PC-9 (cell line): ENCODE measurements at regions not wholly inside any gene's neighbourhood (a gene's known extent, or its start where the extent isn't known, plus 50 kb on each side); places are given as distances from the start of the nearest gene placed in this dataset.

Experiments
- BruUV-seq: library from RNA; stranded (reverse); fragments of 400-500 nt; replicated peaks from 2 replicates; lab custom pipeline; 2021; lab: Mats Ljungman, UMichigan
- CTCF ChIA-PET: fragments of 300-600 bp; sonication (Branson Sonifier 250); formaldehyde crosslinking; loops from one replicate; lab custom pipeline; 2022; ENCODE audit warnings: antibody characterized with exemption; lab: Charles Lee
- POLR2A ChIA-PET: fragments of 300-600 bp; sonication (Branson Sonifier 250); formaldehyde crosslinking; loops from one replicate; lab custom pipeline; 2022; ENCODE audit warnings: antibody characterized with exemption; ENCODE audit not compliant: unreplicated experiment; lab: Charles Lee
- DNase-seq, 2 experiments: peaks; one replicate each; pipeline versions ENCODE4 v3.0.0 to v3.0.0-alpha.2; 2015 to 2022; ENCODE audit warnings: mixed read lengths in 1 of 2
- H2AFZ ChIP-seq: fragments of 200-600 bp; sonication (generic); 2 replicates; pipeline ENCODE4 v1.8.1; 2017; ENCODE audit warnings: antibody characterized with exemption
- H3F3A ChIP-seq: fragments of 200-600 bp; sonication (generic); 2 replicates; pipeline ENCODE4 v1.8.1; 2017; ENCODE audit warnings: antibody characterized with exemption, mild to moderate bottlenecking, low read depth; ENCODE audit not compliant: insufficient read depth
- H3K27ac ChIP-seq: fragments of 200-600 bp; sonication (generic); 2 replicates; pipeline ENCODE4 v1.6.1; 2016; ENCODE audit warnings: mixed run types
- H3K27me3 ChIP-seq: fragments of 200-600 bp; sonication (generic); 2 replicates; pipeline ENCODE4 v1.6.1; 2016; ENCODE audit warnings: low read depth, mixed run types; ENCODE audit not compliant: insufficient read depth
- H3K36me3 ChIP-seq: fragments of 200-600 bp; sonication (generic); 2 replicates; pipeline ENCODE4 v1.6.1; 2016; ENCODE audit warnings: low read depth, mixed run types
- H3K4me1 ChIP-seq: fragments of 200-600 bp; sonication (generic); replicated peaks from 2 replicates; pipeline ENCODE4 v1.6.1; 2016; ENCODE audit warnings: mixed run types; ENCODE audit not compliant: insufficient read depth
- H3K4me2 ChIP-seq: fragments of 200-600 bp; sonication (generic); 2 replicates; pipeline ENCODE4 v1.6.1; 2017; ENCODE audit warnings: mixed run types
- H3K4me3 ChIP-seq: fragments of 200-600 bp; sonication (generic); 2 replicates; pipeline ENCODE4 v1.6.1; 2016; ENCODE audit warnings: mixed run types
- H3K79me2 ChIP-seq: fragments of 200-600 bp; sonication (generic); 2 replicates; pipeline ENCODE4 v1.6.1; 2017; ENCODE audit warnings: low read depth, mixed run types
- H3K9me2 ChIP-seq: fragments of 200-600 bp; sonication (generic); 2 replicates; pipeline ENCODE4 v1.8.1; 2017; ENCODE audit warnings: mild to moderate bottlenecking; ENCODE audit not compliant: insufficient read depth
- H3K9me3 ChIP-seq: fragments of 200-600 bp; sonication (generic); 2 replicates; pipeline ENCODE4 v1.8.1; 2016; ENCODE audit warnings: low read depth; ENCODE audit not compliant: insufficient read depth
- H4K20me1 ChIP-seq: fragments of 200-600 bp; sonication (generic); 2 replicates; pipeline ENCODE4 v1.8.1; 2017; ENCODE audit not compliant: insufficient read depth
- EZH2 ChIP-seq: fragments of 200-600 bp; sonication (generic); IDR thresholded peaks from 2 replicates; pipeline ENCODE4 v1.8.0; 2017; ENCODE audit warnings: antibody characterized with exemption, low read depth
- intact Hi-C: fragments of 100-400 bp; cut with micrococcal nuclease; formaldehyde crosslinking; loops from one replicate; pipeline ENCODE4 v1.10.0; 2022; ENCODE audit not compliant: unreplicated experiment
- TF ChIP-seq, protein P1 (sequence below): fragments of 200-600 bp; sonication (generic); conservative IDR thresholded peaks from 2 replicates; pipeline ENCODE4 v1.6.1; 2017; ENCODE audit warnings: mixed run types, antibody characterized with exemption, mild to moderate bottlenecking, moderate library complexity

DNA sequence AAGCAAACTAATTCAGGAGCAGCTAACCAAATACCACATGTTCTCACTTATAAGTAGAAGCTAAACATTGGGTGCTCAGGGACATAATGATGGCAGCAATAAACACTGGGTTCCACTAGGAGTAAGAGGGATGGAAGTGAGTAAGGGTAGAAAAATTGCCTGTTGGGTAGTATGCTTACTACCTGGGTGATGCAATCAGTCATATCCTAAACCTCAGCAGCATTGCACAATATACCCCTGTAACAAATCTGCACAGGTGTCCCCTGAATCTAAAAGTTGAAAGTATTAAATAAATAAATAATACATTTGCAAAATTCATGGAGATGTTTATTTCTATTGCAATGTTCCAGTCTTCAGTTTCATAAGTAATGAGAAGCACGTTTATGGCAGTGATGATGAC is 409.8 kb upstream of the FOXG1 start:
- ChIA-PET CTCF (no interaction called here), POLR2A (no interaction called here)
- intact Hi-C loops: no loop called here
- no peaks in the 10 kb centered on the region for H3K79me2 ChIP-seq
- H3K4me3 ChIP-seq: no peak overlapping the region
- H3F3A ChIP-seq: no peaks in the 10 kb centered on the region
- no peaks in the 10 kb centered on the region for H3K4me1 ChIP-seq
- H3K36me3 ChIP-seq: no peaks in the 10 kb centered on the region
- no peak for DNase-seq
- H3K27ac ChIP-seq: no peak overlapping the region
- H3K27me3 ChIP-seq: no peaks in the 10 kb centered on the region
- H3K9me3 ChIP-seq: 0 out of 2 replicates have a peak, but pooled peaks cover 2% of the 10 kb centered on the region
- no peaks in the 10 kb centered on the region for H3K9me2 ChIP-seq
- no peak overlapping the region for H3K4me2 ChIP-seq
- H2AFZ ChIP-seq: no peak overlapping the region
- H4K20me1 ChIP-seq: no peaks in the 10 kb centered on the region
- TF ChIP-seq, protein P1, sequence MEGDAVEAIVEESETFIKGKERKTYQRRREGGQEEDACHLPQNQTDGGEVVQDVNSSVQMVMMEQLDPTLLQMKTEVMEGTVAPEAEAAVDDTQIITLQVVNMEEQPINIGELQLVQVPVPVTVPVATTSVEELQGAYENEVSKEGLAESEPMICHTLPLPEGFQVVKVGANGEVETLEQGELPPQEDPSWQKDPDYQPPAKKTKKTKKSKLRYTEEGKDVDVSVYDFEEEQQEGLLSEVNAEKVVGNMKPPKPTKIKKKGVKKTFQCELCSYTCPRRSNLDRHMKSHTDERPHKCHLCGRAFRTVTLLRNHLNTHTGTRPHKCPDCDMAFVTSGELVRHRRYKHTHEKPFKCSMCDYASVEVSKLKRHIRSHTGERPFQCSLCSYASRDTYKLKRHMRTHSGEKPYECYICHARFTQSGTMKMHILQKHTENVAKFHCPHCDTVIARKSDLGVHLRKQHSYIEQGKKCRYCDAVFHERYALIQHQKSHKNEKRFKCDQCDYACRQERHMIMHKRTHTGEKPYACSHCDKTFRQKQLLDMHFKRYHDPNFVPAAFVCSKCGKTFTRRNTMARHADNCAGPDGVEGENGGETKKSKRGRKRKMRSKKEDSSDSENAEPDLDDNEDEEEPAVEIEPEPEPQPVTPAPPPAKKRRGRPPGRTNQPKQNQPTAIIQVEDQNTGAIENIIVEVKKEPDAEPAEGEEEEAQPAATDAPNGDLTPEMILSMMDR: no peak
- BruUV-seq: no TSS peak

DNA sequence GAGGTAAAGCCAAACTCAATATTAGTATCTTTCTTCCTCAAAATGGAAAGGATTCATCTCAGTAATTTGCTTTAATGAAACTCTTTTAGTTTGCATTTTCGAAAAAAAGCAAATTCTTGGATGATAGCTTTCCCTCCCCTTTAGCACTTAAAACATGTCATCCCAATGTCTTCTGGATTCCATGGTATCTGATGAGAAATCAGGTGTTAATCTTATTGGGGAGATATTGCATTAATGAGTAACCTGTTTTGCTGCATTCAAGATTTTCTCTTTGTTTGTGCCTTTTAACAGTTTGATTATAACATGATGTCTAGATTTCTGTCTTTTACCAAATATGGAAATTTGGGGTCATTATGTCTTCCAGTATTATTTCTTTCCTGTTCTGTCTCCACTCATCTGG is 405.1 kb upstream of the FOXG1 start:
- H3F3A ChIP-seq: no peaks in the 10 kb centered on the region
- POLR2A ChIA-PET: no interaction called here
- no peak for DNase-seq

DNA sequence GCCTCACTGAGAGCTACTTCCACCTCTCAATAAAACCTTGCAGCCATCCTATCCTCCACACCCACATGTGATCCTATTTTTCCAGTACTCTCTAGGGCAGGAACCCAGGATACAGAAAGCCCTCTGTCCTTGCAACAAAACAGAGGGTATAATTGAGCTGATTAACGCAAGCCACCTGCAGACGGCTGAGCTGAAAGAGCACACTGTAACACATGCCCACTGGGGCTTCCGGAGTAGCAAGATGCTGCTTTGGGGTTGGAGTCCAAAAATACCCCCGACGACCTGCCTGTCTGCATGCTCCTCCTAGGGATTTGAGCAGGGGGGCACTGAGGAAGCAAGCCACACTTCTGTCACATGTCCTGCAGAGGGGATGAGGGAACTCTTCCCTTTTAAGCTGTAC is 401.1 kb upstream of the FOXG1 start:
- H3K79me2 ChIP-seq: no peaks in the 10 kb centered on the region
- no peak overlapping the region for H3K4me2 ChIP-seq
- no peak overlapping the region for H3K27ac ChIP-seq
- intact Hi-C loops: no loop called here
- H3K9me2 ChIP-seq: no peaks in the 10 kb centered on the region
- H3K36me3 ChIP-seq: no peaks in the 10 kb centered on the region
- no peak overlapping the region for H2AFZ ChIP-seq
- ChIA-PET POLR2A (no interaction called here), CTCF (no interaction called here)
- H3F3A ChIP-seq: no peaks in the 10 kb centered on the region
- H4K20me1 ChIP-seq: no peaks in the 10 kb centered on the region
- no TSS peak for BruUV-seq
- no peak for DNase-seq
- no peaks in the 10 kb centered on the region for H3K4me1 ChIP-seq
- no peaks in the 10 kb centered on the region for H3K27me3 ChIP-seq
- 0 out of 2 replicates have a peak, but pooled peaks cover 5% of the 10 kb centered on the region for H3K9me3 ChIP-seq
- TF ChIP-seq, protein P1: no peak
- no peak for TF ChIP-seq EZH2
- no peak overlapping the region for H3K4me3 ChIP-seq

More for the DNA sequence above, 405.1 kb upstream of the FOXG1 start:
- Histone ChIP-seq H3K79me2 (no peaks in the 10 kb centered on the region), H3K9me3 (0 out of 2 replicates have a peak, but pooled peaks cover 5% of the 10 kb centered on the region), H3K36me3 (no peaks in the 10 kb centered on the region), H3K4me2 (no peak overlapping the region), H3K4me3 (no peak overlapping the region), H4K20me1 (no peaks in the 10 kb centered on the region), H3K27me3 (no peaks in the 10 kb centered on the region), H3K27ac (no peak overlapping the region), H2AFZ (no peak overlapping the region), H3K9me2 (no peaks in the 10 kb centered on the region), H3K4me1 (no peaks in the 10 kb centered on the region)
- no TSS peak for BruUV-seq
- intact Hi-C loops: no loop called here
- CTCF ChIA-PET: no interaction called here
- TF ChIP-seq, protein P1: no peak
- no peak for TF ChIP-seq EZH2
